Esophagus squamous epithelium (tissue), 5 donors: ENCODE measurements at regions not wholly inside any gene's neighbourhood (a gene's known extent, or its start where the extent isn't known, plus 50 kb on each side); places are given as distances from the start of the nearest gene placed in this dataset.

Experiments used
- DNase-seq: peaks from one replicate; lab custom pipeline; 2025; lab: John Stamatoyannopoulos, UW
- H3K27ac ChIP-seq, 4 donors: fragments of 200-600 bp; sonication (generic); one replicate each; pipeline ENCODE4 v1.5.1; 2016 to 2019; ENCODE audit warnings: mild to moderate bottlenecking in 1 of 4
- H3K27me3 ChIP-seq, 4 donors: fragments of 200-600 bp; sonication (generic); 1 replicate in 3 of 4; 2 replicates in 1 of 4; pipeline versions ENCODE4 v1.5.1 to v1.6.0; 2017 to 2021; ENCODE audit warnings: antibody characterized with exemption in 1 of 4
- H3K36me3 ChIP-seq, 3 donors: fragments of 200-600 bp; sonication (generic); one replicate each; pipeline ENCODE4 v1.5.1; 2016 to 2019
- H3K4me1 ChIP-seq, 3 donors: fragments of 200-600 bp; sonication (generic); one replicate each; pipeline ENCODE4 v1.5.1; 2017 to 2019
- H3K4me3 ChIP-seq, 4 donors: fragments of 200-600 bp; sonication (generic); 1 replicate in 3 of 4; 2 replicates in 1 of 4; pipeline ENCODE4 v1.5.1; 2016 to 2019; ENCODE audit warnings: mild to moderate bottlenecking in 2 of 4, moderate library complexity in 1 of 4
- H3K9me3 ChIP-seq, 3 donors: fragments of 200-600 bp; sonication (generic); one replicate each; pipeline ENCODE4 v1.5.1; 2016 to 2019
- POLR2A ChIP-seq, 4 donors: fragments of 450-650 bp; IDR thresholded peaks; one replicate each; pipeline ENCODE4 v1.6.1; 2017; ENCODE audit warnings: antibody characterized with exemption in 4 of 4, mild to moderate bottlenecking in 4 of 4, moderate library complexity in 3 of 4
- WGBS, 2 donors: methylation state at CpG; one replicate each; pipeline ENCODE4 v1.1.5; 2018; 5-methylcytosine and 5-hydroxymethylcytosine counted together
- intact Hi-C: fragments of 100-400 bp; cut with DNase I; formaldehyde crosslinking; loops from one replicate; pipeline ENCODE4 v1.15.0; 2022
- TF ChIP-seq, protein P1 (sequence below), 6 experiments: fragments of 450-650 bp in 4 of 6; fragments of 200-600 bp in 2 of 6; sonication (generic) in 2 of 6; IDR thresholded peaks; one replicate each; pipeline ENCODE4 v1.5.1; 2016 to 2019; ENCODE audit warnings: antibody characterized with exemption in 6 of 6, mild to moderate bottlenecking in 4 of 6, moderate library complexity in 4 of 6
- donor health status: DM: yes; HTN: yes; CAD: no.

- H3K36me3 ChIP-seq, result no peaks in the 10 kb centered on the region
- no peaks in the 10 kb centered on the region for H3K9me3 ChIP-seq
- peak overlapping the region in 3 of 4 donors; percentile 27 to 46 (median 32) for H3K4me3 ChIP-seq
- peaks cover 26 to 46% (median 29%) of the 10 kb centered on the region in 3 donors for H3K4me1 ChIP-seq
- TF ChIP-seq, protein P1, sequence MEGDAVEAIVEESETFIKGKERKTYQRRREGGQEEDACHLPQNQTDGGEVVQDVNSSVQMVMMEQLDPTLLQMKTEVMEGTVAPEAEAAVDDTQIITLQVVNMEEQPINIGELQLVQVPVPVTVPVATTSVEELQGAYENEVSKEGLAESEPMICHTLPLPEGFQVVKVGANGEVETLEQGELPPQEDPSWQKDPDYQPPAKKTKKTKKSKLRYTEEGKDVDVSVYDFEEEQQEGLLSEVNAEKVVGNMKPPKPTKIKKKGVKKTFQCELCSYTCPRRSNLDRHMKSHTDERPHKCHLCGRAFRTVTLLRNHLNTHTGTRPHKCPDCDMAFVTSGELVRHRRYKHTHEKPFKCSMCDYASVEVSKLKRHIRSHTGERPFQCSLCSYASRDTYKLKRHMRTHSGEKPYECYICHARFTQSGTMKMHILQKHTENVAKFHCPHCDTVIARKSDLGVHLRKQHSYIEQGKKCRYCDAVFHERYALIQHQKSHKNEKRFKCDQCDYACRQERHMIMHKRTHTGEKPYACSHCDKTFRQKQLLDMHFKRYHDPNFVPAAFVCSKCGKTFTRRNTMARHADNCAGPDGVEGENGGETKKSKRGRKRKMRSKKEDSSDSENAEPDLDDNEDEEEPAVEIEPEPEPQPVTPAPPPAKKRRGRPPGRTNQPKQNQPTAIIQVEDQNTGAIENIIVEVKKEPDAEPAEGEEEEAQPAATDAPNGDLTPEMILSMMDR (IDR thresholded peaks at IDR 0.05), result peak in 3 of 6 experiments; percentile 5 to 15 (median 13)
- TF ChIP-seq POLR2A (IDR thresholded peaks at IDR 0.05), result peak in 3 of 4 donors; percentile 65 to 89 (median 86)
- no peaks in the 10 kb centered on the region for H3K27me3 ChIP-seq
- 0 to 3% methylated on average over 4 to 10 of the region's 10 CpGs for WGBS, 2 donors
- DNase-seq, result peak; percentile 66
- H3K27ac ChIP-seq, result peak overlapping the region; percentile 86 to 95 (median 94)
- intact Hi-C loops, result no loop called here
Measured at GRCh38 chr15:92831655-92832328, 68.3 kb upstream of the CHD2 start.

- H3K4me1 ChIP-seq, result peaks cover 26 to 46% (median 29%) of the 10 kb centered on the region in 3 donors
- H3K27ac ChIP-seq, result peak overlapping the region; percentile 86 to 95 (median 94)
- H3K9me3 ChIP-seq, result no peaks in the 10 kb centered on the region
- H3K27me3 ChIP-seq, result no peaks in the 10 kb centered on the region
- H3K4me3 ChIP-seq, result no peak overlapping the region
- H3K36me3 ChIP-seq, result no peaks in the 10 kb centered on the region
- TF ChIP-seq POLR2A (IDR thresholded peaks at IDR 0.05), result no peak
- TF ChIP-seq, protein P1 (IDR thresholded peaks at IDR 0.05), result no peak
- intact Hi-C loops, result no loop called here
- 63 to 76% methylated on average over 4 of the region's 4 CpGs for WGBS, 2 donors
- DNase-seq, result no peak
Measured at GRCh38 chr15:92833106-92833433, 67.1 kb upstream of the CHD2 start.

DNA sequence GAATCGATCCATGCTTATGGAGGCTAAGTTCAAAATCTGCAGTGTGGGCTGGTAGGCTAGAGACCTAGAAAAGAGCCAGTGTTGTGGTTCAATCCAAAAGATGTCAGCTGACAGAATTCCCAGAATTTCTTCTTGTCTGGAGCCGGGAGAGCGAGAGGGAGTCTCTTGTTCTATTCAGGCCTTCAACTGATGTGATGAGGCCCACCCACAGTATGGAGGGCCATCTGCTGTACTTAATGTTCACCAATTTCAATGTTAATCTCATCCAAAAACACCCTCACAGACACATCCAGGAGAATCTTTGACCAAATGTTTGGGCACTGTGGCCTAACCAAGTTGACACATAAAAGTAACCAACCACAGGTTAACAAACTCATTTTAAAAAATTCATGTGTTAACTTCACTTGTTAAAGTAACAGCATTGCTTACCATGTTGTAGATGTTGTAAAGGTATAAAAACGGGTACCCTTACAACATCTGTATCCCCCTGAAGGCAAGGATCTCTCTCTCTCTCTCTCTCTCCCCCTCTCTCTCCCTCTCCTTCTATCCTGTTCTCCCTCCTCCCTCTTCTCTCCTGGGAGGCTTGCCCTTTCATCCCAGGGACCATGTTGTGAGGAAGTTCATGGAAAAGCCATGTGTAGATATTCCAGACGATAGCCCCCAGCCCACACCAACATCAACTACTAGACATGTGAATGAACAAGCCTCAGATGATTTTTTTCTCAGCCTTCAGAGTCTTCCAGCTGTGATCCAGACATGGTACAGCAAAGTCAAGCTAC is 66.4 kb upstream of the CHD2 start:
- no peak for DNase-seq
- no peaks in the 10 kb centered on the region for H3K36me3 ChIP-seq
- H3K27ac ChIP-seq, result peak overlapping the region; percentile 86 to 95 (median 94)
- H3K4me3 ChIP-seq, result no peak overlapping the region
- TF ChIP-seq, protein P1 (IDR thresholded peaks at IDR 0.05), result no peak
- TF ChIP-seq POLR2A (IDR thresholded peaks at IDR 0.05), result no peak
- H3K4me1 ChIP-seq, result peaks cover 26 to 46% (median 29%) of the 10 kb centered on the region in 3 donors
- no peaks in the 10 kb centered on the region for H3K27me3 ChIP-seq
- intact Hi-C loops, result no loop called here
- H3K9me3 ChIP-seq, result no peaks in the 10 kb centered on the region
- WGBS, 2 donors, result 71 to 83% methylated on average over 5 of the region's 5 CpGs

- TF ChIP-seq POLR2A (IDR thresholded peaks at IDR 0.05), result no peak
- TF ChIP-seq, protein P1 (IDR thresholded peaks at IDR 0.05), result no peak
- no peak for DNase-seq
- 10 to 18% methylated on average over 2 to 5 of the region's 5 CpGs for WGBS, 2 donors
- H3K4me1 ChIP-seq, result peaks cover 0 to 15% (median 0%) of the 10 kb centered on the region in 3 donors
- peak overlapping the region in 2 of 4 donors; percentile 25 to 59 for H3K27ac ChIP-seq
- intact Hi-C loops, result no loop called here
- no peaks in the 10 kb centered on the region for H3K27me3 ChIP-seq
- no peaks in the 10 kb centered on the region for H3K36me3 ChIP-seq
- no peaks in the 10 kb centered on the region for H3K9me3 ChIP-seq
- no peak overlapping the region for H3K4me3 ChIP-seq
Measured at GRCh38 chr15:92839696-92840095, 60.4 kb upstream of the CHD2 start.

GRCh38 chr15:92840149-92840548 is 60.0 kb upstream of the CHD2 start:
- intact Hi-C loops, result no loop called here
- H3K4me3 ChIP-seq, result no peak overlapping the region
- no peak for DNase-seq
- 80 to 82% methylated on average over 1 to 3 of the region's 3 CpGs for WGBS, 2 donors
- TF ChIP-seq, protein P1 (IDR thresholded peaks at IDR 0.05), result no peak
- TF ChIP-seq POLR2A (IDR thresholded peaks at IDR 0.05), result no peak
- no peaks in the 10 kb centered on the region for H3K27me3 ChIP-seq
- H3K36me3 ChIP-seq, result no peaks in the 10 kb centered on the region
- H3K9me3 ChIP-seq, result no peaks in the 10 kb centered on the region
- peak overlapping the region in 1 of 4 donors; percentile 59 for H3K27ac ChIP-seq
- H3K4me1 ChIP-seq, result peaks cover 0 to 20% (median 5%) of the 10 kb centered on the region in 3 donors
